ENCODE measurements at regions not wholly inside any gene's neighbourhood (a gene's known extent, or its start where the extent isn't known, plus 50 kb on each side); places are given as distances from the start of the nearest gene placed in this dataset.
"Not testable (repeated sequence)": the region's sequence is repeated elsewhere in the genome, so short reads cannot be mapped to it uniquely, and the experiment has no call there.

- Histone ChIP-seq H3K27ac (no peak overlapping the region), H3K9me3 (no peaks in the 10 kb centered on the region), H3K36me3 (ENCODE audit: insufficient read depth in 1 of 2, low read depth in 1 of 2) (no peaks in the 10 kb centered on the region), H3K27me3 (ENCODE audit: insufficient read depth in 3 of 3, low read length in 2 of 3) (peaks cover 0 to 2% (median 0%) of the 10 kb centered on the region in 3 donors), H3K4me1 (no peaks in the 10 kb centered on the region), H3K4me3 (no peak overlapping the region)
- ATAC-seq (no peak), DNase-seq (no peak)
- WGBS, 3 donors, result 61 to 67% methylated on average over 1 of the region's 1 CpG; no CpG with 5 or more reads in 1 of the 3 donors
- intact Hi-C loops (cut with DNase I), result no loop called here
- TF ChIP-seq CTCF (IDR thresholded peaks at IDR 0.05), result no peak
These were observed 274.3 kb upstream of the SGCD start for GRCh38 chr5:156052656-156053055.

- peaks cover 0 to 2% (median 0%) of the 10 kb centered on the region in 3 donors for H3K27me3 ChIP-seq (ENCODE audit: insufficient read depth in 3 of 3, low read length in 2 of 3)
- ATAC-seq (no peak), DNase-seq (no peak)
- H3K4me1 ChIP-seq, result no peaks in the 10 kb centered on the region
- H3K27ac ChIP-seq, result no peak overlapping the region
- no peaks in the 10 kb centered on the region for H3K9me3 ChIP-seq
- WGBS, 3 donors, result 83 to 85% methylated on average over 2 of the region's 2 CpGs; no CpG with 5 or more reads in 1 of the 3 donors
- TF ChIP-seq CTCF (IDR thresholded peaks at IDR 0.05), result no peak
- no peak overlapping the region for H3K4me3 ChIP-seq
- no peaks in the 10 kb centered on the region for H3K36me3 ChIP-seq (ENCODE audit: insufficient read depth in 1 of 2, low read depth in 1 of 2)
- intact Hi-C loops (cut with DNase I), result no loop called here
These were observed 273.9 kb upstream of the SGCD start for GRCh38 chr5:156053056-156053455.

- no peaks in the 10 kb centered on the region for H3K36me3 ChIP-seq (ENCODE audit: insufficient read depth in 1 of 2, low read depth in 1 of 2)
These were observed 250.1 kb upstream of the SGCD start for GRCh38 chr5:156076912-156077311.

GRCh38 chr5:156087577-156088110, 239.3 kb upstream of the SGCD start:
- Histone ChIP-seq H3K4me1 (no peaks in the 10 kb centered on the region), H3K36me3 (ENCODE audit: insufficient read depth in 1 of 2, low read depth in 1 of 2) (no peaks in the 10 kb centered on the region), H3K27me3 (ENCODE audit: insufficient read depth in 3 of 3, low read length in 2 of 3) (no peaks in the 10 kb centered on the region), H3K4me3 (no peak overlapping the region), H3K27ac (no peak overlapping the region), H3K9me3 (no peaks in the 10 kb centered on the region)
- DNase-seq (no peak), ATAC-seq (no peak)
- intact Hi-C loops (cut with DNase I), result no loop called here
- no peak for TF ChIP-seq CTCF (IDR thresholded peaks at IDR 0.05)
- WGBS, 3 donors, result 88 to 92% (median 90%) methylated on average over 5 of the region's 5 CpGs

More at GRCh38 chr5:156076912-156077311, 250.1 kb upstream of the SGCD start:
- Histone ChIP-seq H3K4me3 (no peak overlapping the region), H3K9me3 (no peaks in the 10 kb centered on the region), H3K27ac (no peak overlapping the region), H3K27me3 (ENCODE audit: insufficient read depth in 3 of 3, low read length in 2 of 3) (peaks cover 0 to 3% (median 0%) of the 10 kb centered on the region in 3 donors), H3K4me1 (no peaks in the 10 kb centered on the region)
- ATAC-seq (no peak), DNase-seq (no peak)
- intact Hi-C loops (cut with DNase I), result no loop called here
- no peak for TF ChIP-seq CTCF (IDR thresholded peaks at IDR 0.05)
- WGBS, 3 donors, result 53 to 75% (median 66%) methylated on average over 4 of the region's 4 CpGs

GRCh38 chr5:156089955-156090940, 236.7 kb upstream of the SGCD start:
- DNase-seq; ATAC-seq; H3K27me3 ChIP-seq (ENCODE audit: insufficient read depth in 3 of 3, low read length in 2 of 3); H3K4me3 ChIP-seq; H3K4me1 ChIP-seq; H3K36me3 ChIP-seq (ENCODE audit: insufficient read depth in 1 of 2, low read depth in 1 of 2); intact Hi-C loops (cut with DNase I); H3K27ac ChIP-seq; H3K9me3 ChIP-seq: not testable (repeated sequence)
- WGBS, 3 donors, result 81 to 84% (median 83%) methylated on average over 10 of the region's 10 CpGs
